ENCODE measurements at regions not wholly inside any gene's neighbourhood (a gene's known extent, or its start where the extent isn't known, plus 50 kb on each side); places are given as distances from the start of the nearest gene placed in this dataset.

- in situ Hi-C loops (cut with MboI; ENCODE audit: low sequenced_read_pairs): no loop called here
These were observed 71.1 kb upstream of the IRF2BP2 start for GRCh38 chr1:234681065-234681464.

DNA sequence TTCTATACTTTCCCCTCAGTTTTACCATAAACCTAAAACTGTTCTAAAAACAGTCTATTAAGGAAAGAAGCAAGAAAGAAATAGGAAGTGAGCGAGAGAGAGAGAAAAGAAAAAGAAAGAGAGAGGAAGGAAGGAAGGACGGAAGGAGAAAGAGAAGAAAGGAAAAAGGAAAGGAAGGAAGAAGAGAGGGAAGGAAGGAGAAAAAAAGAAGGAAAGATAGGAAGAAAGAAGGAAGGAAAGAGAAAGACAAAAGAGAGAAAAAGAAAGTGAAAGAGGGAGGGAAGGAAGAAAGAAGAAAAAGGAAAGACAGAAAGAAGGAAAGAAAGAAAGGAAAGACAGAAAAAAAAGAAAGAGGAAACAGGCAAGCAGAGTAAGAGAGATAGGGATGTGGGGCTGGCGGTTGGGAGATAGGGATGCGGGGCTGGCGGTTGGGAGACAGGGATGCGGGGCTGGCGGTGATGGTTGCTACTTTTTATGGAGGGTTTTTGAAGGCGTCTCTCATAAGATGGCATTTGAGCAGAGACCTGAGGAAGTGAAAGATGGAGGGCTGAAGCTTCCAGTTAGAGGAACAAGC lies 70.4 kb upstream of the IRF2BP2 start:
- in situ Hi-C loops (cut with MboI; ENCODE audit: low sequenced_read_pairs): no loop called here

- in situ Hi-C loops (cut with MboI; ENCODE audit: low sequenced_read_pairs): no loop called here
These were observed 66.2 kb upstream of the IRF2BP2 start for GRCh38 chr1:234676103-234676594.

DNA sequence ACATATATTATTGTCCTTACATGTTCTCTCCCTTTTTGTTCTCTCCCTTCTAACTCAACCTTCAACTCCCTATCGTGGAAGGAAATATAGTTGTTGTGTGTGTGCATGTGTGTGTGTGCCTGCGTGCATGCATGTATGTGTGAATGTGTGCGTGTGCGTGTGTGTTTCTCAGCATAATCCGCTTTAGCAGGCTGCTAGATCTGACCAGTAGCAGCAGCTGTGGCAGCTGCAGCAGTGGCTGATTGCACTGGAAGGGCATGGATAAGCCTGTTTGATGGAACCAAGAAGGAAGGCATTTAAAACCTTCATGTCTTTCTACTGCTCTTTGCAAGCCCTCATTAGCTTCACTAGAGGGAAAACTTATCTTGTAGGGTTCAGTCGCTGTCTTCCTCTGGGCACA lies 65.6 kb upstream of the IRF2BP2 start:
- in situ Hi-C loops (cut with MboI; ENCODE audit: low sequenced_read_pairs): no loop called here

DNA sequence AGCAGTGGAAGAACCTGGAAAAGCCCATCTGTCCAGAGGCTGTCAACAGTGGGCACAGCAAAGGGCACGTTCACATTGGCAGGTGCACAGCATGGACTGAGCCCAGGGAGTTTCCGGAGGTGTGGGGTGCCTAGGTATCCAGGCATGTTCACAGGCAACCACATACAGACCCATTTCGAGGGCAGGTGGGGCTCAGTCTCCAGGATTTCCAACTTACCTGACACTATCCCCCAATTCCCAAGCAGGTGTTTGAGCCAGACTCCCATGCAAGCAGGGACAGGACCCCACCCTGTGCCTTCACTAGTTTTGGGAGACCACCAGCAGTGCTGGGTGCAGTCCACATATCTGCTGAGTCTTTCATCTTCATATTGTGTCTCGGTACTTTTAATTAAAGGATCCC lies 65.0 kb upstream of the IRF2BP2 start:
- in situ Hi-C loops (cut with MboI; ENCODE audit: low sequenced_read_pairs): no loop called here

GRCh38 chr1:234674218-234674815 lies 64.3 kb upstream of the IRF2BP2 start:
- in situ Hi-C loops (cut with MboI; ENCODE audit: low sequenced_read_pairs): no loop called here

- in situ Hi-C loops (cut with MboI; ENCODE audit: low sequenced_read_pairs): no loop called here
These were observed 62.6 kb upstream of the IRF2BP2 start for GRCh38 chr1:234672349-234673135.

- in situ Hi-C loops (cut with MboI; ENCODE audit: low sequenced_read_pairs): no loop called here
These were observed 61.1 kb upstream of the IRF2BP2 start for GRCh38 chr1:234670967-234671626.

DNA sequence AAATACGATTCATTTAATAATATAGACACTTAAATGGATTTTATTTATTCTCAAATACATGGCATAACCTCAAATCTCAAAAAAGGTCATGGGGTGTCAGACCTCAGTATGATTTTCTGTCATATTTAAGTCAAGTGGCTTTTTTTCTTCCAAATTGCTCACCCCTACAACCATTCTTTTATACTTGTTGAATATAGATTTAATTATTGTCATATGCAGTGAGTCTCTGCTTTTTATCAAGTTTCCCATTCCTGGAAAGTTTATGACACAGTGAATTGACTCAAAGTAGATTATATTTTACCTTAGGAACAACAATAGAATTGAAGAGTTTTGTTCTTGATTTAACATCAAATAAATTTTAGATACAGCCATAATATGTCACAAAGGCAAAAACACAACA lies 59.5 kb upstream of the IRF2BP2 start:
- in situ Hi-C loops (cut with MboI; ENCODE audit: low sequenced_read_pairs): no loop called here

DNA sequence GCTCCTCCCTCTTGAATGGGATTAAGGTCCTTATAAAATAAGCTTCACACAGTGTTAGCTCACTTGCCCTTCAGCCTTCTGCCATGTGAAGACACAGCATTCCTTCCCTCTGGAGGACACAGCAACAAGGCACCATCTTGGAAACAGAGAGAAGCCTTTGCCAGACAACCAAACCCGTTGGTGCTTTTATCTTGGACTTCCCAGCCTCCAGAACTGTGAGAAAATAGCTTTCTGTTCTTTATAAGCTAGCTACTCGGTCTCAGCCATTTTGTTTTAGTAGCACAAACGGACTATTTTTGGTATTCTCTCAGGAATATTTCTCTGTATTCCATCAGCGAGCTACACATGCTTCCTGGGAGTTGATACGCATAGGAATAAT lies 58.6 kb upstream of the IRF2BP2 start:
- in situ Hi-C loops (cut with MboI; ENCODE audit: low sequenced_read_pairs): no loop called here

- in situ Hi-C loops (cut with MboI; ENCODE audit: low sequenced_read_pairs): no loop called here
These were observed 57.9 kb upstream of the IRF2BP2 start for GRCh38 chr1:234667600-234668576.

DNA sequence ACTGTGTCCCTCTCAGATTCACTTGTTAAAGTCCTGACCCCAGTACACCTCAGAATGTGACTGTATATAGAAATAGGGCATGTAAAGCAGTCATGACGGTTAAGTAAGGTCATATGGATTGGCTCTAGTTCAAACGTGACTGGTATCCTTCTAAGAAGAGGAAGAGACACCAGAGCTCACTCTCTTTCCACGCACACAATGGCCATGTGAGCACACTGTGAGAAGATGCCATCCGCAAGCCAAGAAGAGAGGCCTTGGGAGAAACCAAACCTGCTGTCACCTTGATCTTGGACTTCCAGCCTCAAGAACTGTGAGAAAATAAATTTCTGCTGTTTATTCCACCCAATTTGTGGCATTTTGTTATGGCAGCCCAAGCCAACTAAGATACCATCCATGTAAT lies 56.8 kb upstream of the IRF2BP2 start:
- in situ Hi-C loops (cut with MboI; ENCODE audit: low sequenced_read_pairs): no loop called here

DNA sequence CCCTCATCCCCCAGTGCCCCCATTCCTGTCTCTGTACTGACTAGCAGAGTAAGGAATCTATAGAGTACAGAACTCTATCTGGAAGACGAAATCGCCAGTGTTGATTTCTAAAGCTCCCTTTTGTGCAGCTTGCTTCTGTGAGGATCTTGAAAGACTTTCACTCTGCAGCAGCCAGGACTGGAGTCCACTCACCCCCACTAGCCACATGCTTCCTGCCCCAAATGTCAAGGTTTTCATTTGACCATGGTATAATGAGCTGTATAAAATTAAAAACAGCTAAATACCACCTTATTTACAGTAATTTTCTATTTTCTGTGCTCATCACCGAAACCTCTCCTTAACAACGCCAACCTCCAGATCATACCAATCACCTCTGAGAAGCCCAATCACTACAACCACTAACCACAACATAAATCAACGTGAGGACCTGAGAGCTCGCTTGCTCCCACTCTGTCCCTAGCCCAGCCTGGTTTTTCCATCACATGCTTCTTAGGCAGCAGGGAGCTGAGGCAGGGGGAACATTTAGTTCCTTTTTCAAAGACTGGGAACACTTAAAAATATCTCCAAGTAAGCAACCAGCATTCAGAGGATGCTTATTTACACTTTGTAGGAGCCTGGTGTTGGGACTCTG lies 56.1 kb upstream of the IRF2BP2 start:
- in situ Hi-C loops (cut with MboI; ENCODE audit: low sequenced_read_pairs): no loop called here

- in situ Hi-C loops (cut with MboI; ENCODE audit: low sequenced_read_pairs): no loop called here
These were observed 52.2 kb upstream of the IRF2BP2 start for GRCh38 chr1:234662148-234662547.

DNA sequence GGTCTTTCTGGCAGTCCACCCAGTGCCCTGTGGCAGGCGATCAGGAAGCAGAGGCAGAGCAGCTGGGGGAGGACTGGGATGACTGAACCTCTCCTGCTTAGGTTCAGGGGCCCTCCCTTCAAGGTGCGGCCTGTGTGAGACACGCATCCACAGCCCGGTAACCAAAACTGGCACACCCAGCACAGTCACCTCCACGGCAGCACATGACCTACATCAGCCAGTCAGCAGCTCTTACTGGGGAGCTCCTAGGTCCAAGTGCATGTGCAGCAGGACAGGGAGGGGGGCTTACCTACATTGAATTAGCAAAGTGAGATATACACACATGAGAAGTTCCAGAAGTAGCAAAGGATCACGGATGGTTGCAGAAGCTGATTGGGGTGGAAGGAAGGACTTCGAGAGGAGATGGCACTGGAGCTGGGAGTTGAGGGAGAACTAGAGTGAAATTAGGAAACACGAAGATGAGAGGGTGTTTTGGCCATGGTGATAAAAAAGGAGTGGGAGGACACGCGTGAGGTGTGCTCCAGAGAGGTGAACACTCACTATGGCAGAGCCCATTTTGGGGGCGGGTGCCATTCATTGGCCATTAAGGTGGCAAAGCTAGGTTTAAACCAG lies 51.4 kb upstream of the IRF2BP2 start:
- in situ Hi-C loops (cut with MboI; ENCODE audit: low sequenced_read_pairs): no loop called here

- in situ Hi-C loops (cut with MboI; ENCODE audit: low sequenced_read_pairs): no loop called here
These were observed 50.7 kb upstream of the IRF2BP2 start for GRCh38 chr1:234660536-234661316.

Data from HL-60/S4 treated with phorbol 12-myristate 13-acetate at 8.2 ng/mL for 4 days and 3 days (cell line).